GM12878 (cell line): ENCODE measurements at regions not wholly inside any gene's neighbourhood (a gene's known extent, or its start where the extent isn't known, plus 50 kb on each side); places are given as distances from the start of the nearest gene placed in this dataset.

Experiments used
- ATAC-seq: fragments of 200-7000 bp; cut with Tn5 transposase; 3 replicates; pipeline ENCODE4 v1.9.1; 2020; ENCODE audit warnings: mild to moderate bottlenecking, moderate library complexity
- BruUV-seq: library from RNA; stranded (reverse); fragments of 400-500 nt; replicated peaks from 2 replicates; lab custom pipeline; 2021; lab: Mats Ljungman, UMichigan
- CTCF ChIA-PET: fragments of 300-600 bp; sonication (Branson Sonifier 250); formaldehyde crosslinking; extraction: SDS; loops from one replicate; lab custom pipeline; 2021; ENCODE audit warnings: inconsistent platforms; lab: Yijun Ruan, JAX
- POLR2A ChIA-PET: fragments of 350-600 bp; formaldehyde crosslinking; extraction: SDS; loops from one replicate; lab custom pipeline; 2021; ENCODE audit warnings: inconsistent platforms; lab: Charles Lee
- RAD21 ChIA-PET: fragments of 300-600 bp; sonication (Branson Sonifier 250); formaldehyde crosslinking; loops from one replicate; lab custom pipeline; 2023; ENCODE audit warnings: antibody characterized with exemption; ENCODE audit not compliant: unreplicated experiment; lab: Charles Lee
- SMC1A ChIA-PET: fragments of 300-600 bp; sonication (Branson Sonifier 250); formaldehyde crosslinking; loops from one replicate; lab custom pipeline; 2023; ENCODE audit not compliant: unreplicated experiment, uncharacterized antibody; lab: Charles Lee
- DNase-seq: peaks from one replicate; pipeline ENCODE4 v3.0.0-alpha.2; 2011; ENCODE audit warnings: low read depth, low spot score
- FAIRE-seq: peaks from 3 replicates; lab custom pipeline; 2011; peaks lifted over from hg19 to GRCh38; lab: Jason Lieb, UNC
- H2AFZ ChIP-seq: 2 replicates; pipeline ENCODE4 v1.6.0; 2011; ENCODE audit warnings: low read depth, low read length, control low read depth; ENCODE audit not compliant: control insufficient read depth
- H3K27ac ChIP-seq: 2 replicates; pipeline ENCODE4 v1.5.1; 2011; ENCODE audit warnings: control low read depth; ENCODE audit not compliant: control insufficient read depth, insufficient read depth
- H3K27me3 ChIP-seq, 2 experiments: replicated peaks in 1 of 2; 2 replicates each; pipeline versions ENCODE4 v1.6.0 to v1.6.1; 2011; ENCODE audit warnings: low read length in 1 of 2; ENCODE audit not compliant: control insufficient read depth in 2 of 2, insufficient read depth in 2 of 2
- H3K36me3 ChIP-seq, 2 experiments: 2 replicates each; pipeline ENCODE4 v1.5.1; 2011; ENCODE audit warnings: low read length in 1 of 2; ENCODE audit not compliant: control insufficient read depth in 2 of 2, insufficient read depth in 2 of 2
- H3K4me1 ChIP-seq: 2 replicates; pipeline ENCODE4 v1.6.1; 2011; ENCODE audit warnings: mild to moderate bottlenecking, low read length, moderate library complexity, mixed read lengths; ENCODE audit not compliant: control insufficient read depth, insufficient read depth
- H3K4me2 ChIP-seq: 2 replicates; pipeline ENCODE4 v1.6.0; 2011; ENCODE audit warnings: control low read depth; ENCODE audit not compliant: control insufficient read depth, insufficient read depth
- H3K4me3 ChIP-seq: fragments of 200-600 bp; sonication (generic); 2 replicates; pipeline ENCODE4 v1.5.1; 2016
- H3K79me2 ChIP-seq: 2 replicates; pipeline ENCODE4 v1.6.0; 2011; ENCODE audit warnings: low read length; ENCODE audit not compliant: control insufficient read depth, insufficient read depth
- H3K9ac ChIP-seq: 2 replicates; pipeline ENCODE4 v1.8.0; 2011; ENCODE audit warnings: low read length, control low read depth, mixed read lengths; ENCODE audit not compliant: control insufficient read depth, insufficient read depth
- H3K9me3 ChIP-seq: replicated peaks from 3 replicates; pipeline ENCODE4 v1.5.1; 2011; ENCODE audit warnings: mild to moderate bottlenecking, low read length; ENCODE audit not compliant: control insufficient read depth, insufficient read depth
- H4K20me1 ChIP-seq: 2 replicates; pipeline ENCODE4 v1.6.0; 2011; ENCODE audit not compliant: control insufficient read depth, insufficient read depth
- BRCA1 ChIP-seq: IDR thresholded peaks from 2 replicates; pipeline ENCODE4 v1.6.1; 2011; ENCODE audit warnings: low read depth, low read length, improper control_type of control experiment
- E2F4 ChIP-seq: IDR thresholded peaks from 2 replicates; pipeline ENCODE4 v1.6.1; 2012; ENCODE audit warnings: low read depth, low read length, improper control_type of control experiment
- ESRRA ChIP-seq: IDR thresholded peaks from 2 replicates; pipeline ENCODE4 v1.6.1; 2012; ENCODE audit warnings: mild to moderate bottlenecking, low read length, improper control_type of control experiment
- EZH2 ChIP-seq: IDR thresholded peaks from 2 replicates; pipeline ENCODE4 v1.6.1; 2012; ENCODE audit warnings: low read depth, mild to moderate bottlenecking, control low read depth, inconsistent platforms, low read length, borderline replicate concordance; ENCODE audit not compliant: control insufficient read depth
- KDM1A ChIP-seq: fragments of 200-600 bp; sonication (generic); IDR thresholded peaks from 2 replicates; pipeline ENCODE4 v1.6.1; 2016; ENCODE audit warnings: borderline replicate concordance
- MTA2 ChIP-seq: fragments of 450-650 bp; IDR thresholded peaks from 2 replicates; pipeline ENCODE4 v1.6.1; 2016; ENCODE audit warnings: low read depth, mild to moderate bottlenecking, moderate library complexity
- NR2C1 ChIP-seq: fragments of 450-650 bp; IDR thresholded peaks from 2 replicates; pipeline ENCODE4 v1.6.1; 2017; ENCODE audit warnings: antibody characterized with exemption, mild to moderate bottlenecking, moderate library complexity
- PRDM15 ChIP-seq: fragments of 450-650 bp; formaldehyde crosslinking; IDR thresholded peaks from 2 replicates; pipeline ENCODE4 v1.4.0; 2020; ENCODE audit warnings: mild to moderate bottlenecking, moderate library complexity
- SPI1 ChIP-seq: IDR thresholded peaks from 2 replicates; pipeline ENCODE4 v1.6.1; 2011; ENCODE audit warnings: low read depth, mild to moderate bottlenecking, low read length, moderate library complexity, borderline replicate concordance; ENCODE audit not compliant: insufficient read depth
- SREBF1 ChIP-seq: IDR thresholded peaks from 2 replicates; pipeline ENCODE4 v1.6.1; 2012; ENCODE audit warnings: mild to moderate bottlenecking, low read length
- SREBF2 ChIP-seq: IDR thresholded peaks from 2 replicates; pipeline ENCODE4 v1.6.1; 2012; ENCODE audit warnings: mild to moderate bottlenecking, low read length
- ZSCAN29 ChIP-seq: fragments of 450-650 bp; IDR thresholded peaks from 2 replicates; pipeline ENCODE4 v1.6.1; 2017; ENCODE audit warnings: mild to moderate bottlenecking, moderate library complexity
- WGBS: methylation state at CpG from one replicate; pipeline ENCODE4 v1.1.6; 2016; ENCODE audit warnings: low lambda C conversion rate; ENCODE audit not compliant: insufficient replicate concordance, insufficient coverage; ENCODE audit errors: missing lambda C conversion rate; 5-methylcytosine and 5-hydroxymethylcytosine counted together
- in situ Hi-C: fragments of 300-500 bp; cut with MboI; formaldehyde crosslinking; loops from 9 replicates; pipeline ENCODE4 v1.14.3; 2018; ENCODE audit warnings: mixed read lengths
- intact Hi-C: fragments of 100-400 bp; cut with micrococcal nuclease; formaldehyde crosslinking; loops from one replicate; pipeline ENCODE4 v1.14.2; 2022; ENCODE audit not compliant: unreplicated experiment

- SMC1A ChIA-PET: no interaction called here
These were observed 113.0 kb upstream of the EYA4 start for GRCh38 chr6:133128191-133128590.

More at GRCh38 chr6:133128191-133128590, 113.0 kb upstream of the EYA4 start:
- no peak for DNase-seq
- Histone ChIP-seq H3K27me3 (no peaks in the 10 kb centered on the region; a peak in 1 of 4 replicates), H3K4me1 (no peaks in the 10 kb centered on the region), H3K27ac (no peak overlapping the region), H3K4me2 (no peak overlapping the region), H3K79me2 (no peaks in the 10 kb centered on the region), H3K36me3 (no peaks in the 10 kb centered on the region), H3K9me3 (no peaks in the 10 kb centered on the region), H2AFZ (no peak overlapping the region), H3K4me3 (no peak overlapping the region), H4K20me1 (no peaks in the 10 kb centered on the region), H3K9ac (no peak overlapping the region)
- in situ Hi-C loops (no loop called here), intact Hi-C loops (no loop called here)
- BruUV-seq: no TSS peak
- ChIA-PET RAD21 (no interaction called here), CTCF (no interaction called here), POLR2A (no interaction called here)
- TF ChIP-seq NR2C1: no peak
- no peak for TF ChIP-seq SREBF2
- TF ChIP-seq MTA2: no peak
- TF ChIP-seq E2F4: no peak
- TF ChIP-seq PRDM15 (CRISPR knock-in tag): no peak
- no peak for TF ChIP-seq SREBF1
- no peak for TF ChIP-seq SPI1
- no peak for TF ChIP-seq BRCA1
- TF ChIP-seq ZSCAN29: no peak
- TF ChIP-seq EZH2: no peak
- no peak for TF ChIP-seq ESRRA
- no peak for TF ChIP-seq KDM1A
- no peak for FAIRE-seq
- no peak for ATAC-seq
- WGBS: 6% methylated on average over 2 of the region's 2 CpGs
